Motor neuron (in vitro differentiated cells): ENCODE measurements at regions not wholly inside any gene's neighbourhood (a gene's known extent, or its start where the extent isn't known, plus 50 kb on each side); places are given as distances from the start of the nearest gene placed in this dataset.
"Not testable (repeated sequence)": the region's sequence is repeated elsewhere in the genome, so short reads cannot be mapped to it uniquely, and the experiment has no call there.

Source experiments
- ATAC-seq, 8 experiments: fragments of 200-7000 bp; cut with Tn5 transposase; replicated peaks in 6 of 8; 2 replicates each; pipeline ENCODE4 v1.8.0; 2021; ENCODE audit warnings: mild to moderate bottlenecking in 8 of 8, moderate library complexity in 8 of 8
- H3K27ac ChIP-seq, 2 donors: fragments of 250-450 bp; sonication (Bioruptor Pico); 2 replicates each; pipeline ENCODE4 v1.9.0; 2021; ENCODE audit warnings: antibody characterized with exemption in 2 of 2, mild to moderate bottlenecking in 2 of 2, moderate library complexity in 1 of 2
- H3K4me1 ChIP-seq, 2 donors: fragments of 250-450 bp; sonication (Bioruptor Pico); replicated peaks in 1 of 2; 2 replicates each; pipeline ENCODE4 v1.6.1; 2021; ENCODE audit warnings: antibody characterized with exemption in 2 of 2, mild to moderate bottlenecking in 2 of 2, moderate library complexity in 1 of 2
- H3K4me3 ChIP-seq, 5 donors: fragments of 250-450 bp; sonication (Bioruptor Pico); 2 replicates each; pipeline ENCODE4 v1.9.0; 2021; ENCODE audit warnings: antibody characterized with exemption in 5 of 5, mild to moderate bottlenecking in 5 of 5, moderate library complexity in 4 of 5
- WGBS, 10 experiments: fragments of 450-650 bp; shearing (Covaris generic); methylation state at CpG; one replicate each; pipeline ENCODE4 v1.0.0; 2022; 5-methylcytosine and 5-hydroxymethylcytosine counted together
- in situ Hi-C, 9 experiments: fragments of 400-800 bp; cut with MboI; loops; one replicate each; pipeline ENCODE4 v1.15.0; 2021; ENCODE audit warnings: low sequenced_read_pairs in 9 of 9, low pct_unique_long_range_greater_than_20kb in 2 of 9; ENCODE audit not compliant: unreplicated experiment in 9 of 9

DNA sequence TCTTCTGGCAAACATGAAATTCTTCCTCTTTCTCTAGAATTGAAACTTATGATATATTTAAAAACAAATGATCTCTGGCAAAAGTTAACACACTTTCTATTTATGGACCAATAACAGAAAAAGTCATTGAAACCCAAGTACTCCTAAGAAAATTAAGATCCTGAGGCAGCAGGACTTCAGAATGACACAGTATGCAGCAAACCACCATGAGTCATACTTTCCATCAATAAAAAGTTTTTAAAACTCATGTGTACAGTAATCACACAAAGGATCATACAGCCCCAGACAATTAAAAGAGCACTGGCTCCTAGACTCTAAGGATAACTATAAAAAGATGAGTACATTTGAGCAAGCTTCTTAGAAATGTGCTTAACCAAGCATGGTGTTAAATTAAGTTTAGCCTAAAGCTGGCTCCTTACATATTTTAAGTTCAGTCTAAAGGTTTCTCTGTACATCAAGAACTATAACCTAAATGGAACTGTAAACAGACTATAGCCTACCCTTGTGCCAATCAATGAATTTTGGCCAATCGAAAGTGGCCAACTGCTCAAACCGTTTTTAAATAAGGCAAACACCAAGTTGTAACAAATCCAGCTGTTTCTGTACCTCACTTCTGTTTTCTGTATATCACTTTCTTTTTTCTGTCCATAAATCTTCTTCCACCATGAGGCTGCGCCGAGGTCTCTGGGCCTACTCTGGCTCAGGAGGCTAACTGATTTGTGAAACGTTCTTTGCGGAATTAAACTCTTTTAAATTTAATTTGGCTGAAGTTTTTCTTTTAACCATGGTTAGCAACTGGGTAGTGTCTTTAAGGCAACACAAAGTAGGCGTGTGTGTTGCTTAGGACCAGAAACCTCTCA, 232.1 kb upstream of the PIK3R1 start:
- Histone ChIP-seq H3K27ac (no peak overlapping the region), H3K4me1 (no peaks in the 10 kb centered on the region), H3K4me3 (no peak overlapping the region)
- in situ Hi-C loops: no loop called here
- 65 to 100% (median 92%) methylated on average over 1 to 7 of the region's 7 CpGs; no CpG with 5 or more reads in 1 of the 10 experiments for WGBS, 10 experiments
- peak in 2 of 8 experiments; percentile 76 to 90 for ATAC-seq

DNA sequence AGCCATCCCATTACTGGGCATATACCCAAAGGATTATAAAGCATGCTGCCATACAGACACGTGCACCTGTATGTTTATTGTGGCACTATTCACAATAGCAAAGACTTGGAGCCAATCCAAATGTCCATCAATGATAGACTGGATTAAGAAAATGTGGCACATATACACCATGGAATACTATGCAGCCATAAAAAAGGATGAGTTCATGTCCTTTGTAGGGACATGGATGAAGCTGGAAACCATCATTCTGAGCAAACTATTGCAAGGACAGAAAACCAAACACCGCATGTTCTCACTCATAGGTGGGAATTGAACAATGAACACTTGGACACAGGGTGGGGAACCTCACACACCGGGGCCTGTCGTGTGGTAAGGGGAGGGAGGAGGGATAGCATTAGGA, 233.4 kb upstream of the PIK3R1 start:
- H3K4me1 ChIP-seq, H3K4me3 ChIP-seq, H3K27ac ChIP-seq, in situ Hi-C loops, ATAC-seq: not testable (repeated sequence)
- WGBS, 10 experiments: 86 to 100% methylated on average over 1 to 2 of the region's 4 CpGs; no CpG with 5 or more reads in 8 of the 10 experiments

DNA sequence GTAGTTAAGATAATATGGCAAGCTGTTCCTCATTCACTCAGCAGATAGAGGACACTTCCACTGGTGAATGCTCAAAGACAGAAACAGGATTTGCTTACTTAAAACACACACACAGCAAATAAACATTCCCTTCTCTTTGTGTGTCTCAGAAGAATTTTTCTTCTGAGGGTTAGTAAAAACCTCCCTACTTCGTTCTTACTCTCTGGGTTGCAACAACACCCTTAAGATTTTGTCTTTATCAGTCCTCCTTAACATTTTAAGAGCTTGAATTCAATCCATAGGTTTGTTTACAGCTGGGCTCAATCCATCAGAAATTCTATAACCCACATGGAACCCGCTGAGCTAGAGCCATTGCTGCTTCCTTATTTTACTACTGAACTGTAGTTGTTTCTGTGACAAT, 237.4 kb upstream of the PIK3R1 start:
- WGBS, 10 experiments: 50 to 100% (median 80%) methylated on average over 1 to 2 of the region's 2 CpGs
- Histone ChIP-seq H3K4me1 (no peaks in the 10 kb centered on the region), H3K27ac (no peak overlapping the region), H3K4me3 (no peak overlapping the region)
- no peak for ATAC-seq
- in situ Hi-C loops: no loop called here

DNA sequence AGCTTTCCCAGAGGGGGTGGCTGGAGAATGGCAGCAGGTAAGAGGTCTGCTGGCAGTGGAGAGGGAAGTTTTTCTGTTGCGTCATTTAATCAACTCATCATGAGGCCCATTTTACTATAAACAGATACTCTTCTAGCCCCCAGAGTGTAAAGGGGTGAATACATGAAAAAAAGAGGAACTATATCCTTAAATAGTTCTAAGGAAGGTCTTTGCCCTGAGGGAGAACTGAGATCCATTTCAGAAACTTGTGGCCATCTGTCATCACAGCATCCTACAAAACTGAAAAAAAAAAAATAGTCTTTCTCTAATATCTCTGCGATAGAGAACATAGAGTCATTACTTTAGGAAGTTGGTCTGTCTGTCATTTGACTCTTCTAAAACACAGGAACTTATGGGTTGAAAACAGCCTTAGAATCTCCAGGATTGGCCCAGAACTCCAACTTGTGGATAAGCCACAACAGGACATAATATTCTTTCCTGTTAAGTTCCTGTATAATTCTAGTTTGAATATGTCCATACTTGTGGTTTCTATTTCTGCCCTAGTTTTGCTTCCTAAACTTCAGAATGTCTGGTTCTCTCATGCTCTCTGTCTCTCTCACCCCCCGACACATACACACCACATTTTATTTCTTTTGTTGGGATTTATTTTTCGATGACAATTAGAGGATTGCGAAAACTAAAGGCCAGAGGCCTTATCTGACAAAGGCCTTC, 238.5 kb upstream of the PIK3R1 start:
- peak in 3 of 8 experiments; percentile 29 to 60 (median 60) for ATAC-seq
- H3K4me3 ChIP-seq: no peak overlapping the region
- no peak overlapping the region for H3K27ac ChIP-seq
- no peaks in the 10 kb centered on the region for H3K4me1 ChIP-seq
- WGBS, 10 experiments: 20 to 100% (median 94%) methylated on average over 1 to 5 of the region's 5 CpGs
- in situ Hi-C loops: no loop called here

DNA sequence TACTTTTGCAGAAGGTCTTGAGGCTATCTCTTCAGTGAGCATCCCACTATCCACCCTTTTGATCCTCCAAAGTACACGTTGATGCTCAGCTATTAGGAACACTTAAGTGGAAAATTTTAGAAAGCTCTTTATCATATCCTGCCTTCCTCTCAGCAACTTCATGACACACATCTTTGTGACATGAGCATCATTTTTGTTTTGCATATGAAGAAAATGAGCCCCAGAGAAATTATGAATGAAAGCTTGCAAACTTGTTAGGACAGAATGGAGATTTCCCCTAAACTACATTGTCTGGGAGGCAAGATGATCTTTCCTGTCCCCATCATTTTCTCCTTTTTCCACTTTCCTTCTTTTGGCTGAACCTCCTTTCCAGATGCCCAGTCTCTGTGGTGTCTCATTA, 239.4 kb upstream of the PIK3R1 start:
- in situ Hi-C loops: no loop called here
- ATAC-seq: no peak
- Histone ChIP-seq H3K27ac (no peak overlapping the region), H3K4me1 (no peaks in the 10 kb centered on the region), H3K4me3 (no peak overlapping the region)
- 0 to 100% (median 80%) methylated on average over 1 of the region's 1 CpG; no CpG with 5 or more reads in 4 of the 10 experiments for WGBS, 10 experiments

DNA sequence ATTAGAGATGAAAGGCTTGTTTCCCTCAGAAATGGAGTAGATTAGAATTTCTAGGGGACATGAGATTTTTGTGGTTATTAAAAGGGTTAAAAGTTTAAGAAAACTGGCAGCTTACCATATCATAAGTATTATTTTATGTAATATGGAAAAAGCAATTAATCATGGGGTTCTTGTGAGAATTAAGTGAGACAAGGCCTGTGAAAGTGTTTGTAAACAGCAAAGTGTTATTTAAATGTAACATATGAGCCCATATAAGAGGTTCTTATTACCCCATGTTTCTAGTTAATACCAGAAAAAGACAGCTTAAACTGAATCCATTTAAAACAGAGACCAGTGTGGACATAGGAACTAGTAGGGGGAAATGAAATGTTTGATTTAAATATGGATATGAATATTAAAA, 241.1 kb upstream of the PIK3R1 start:
- no peak overlapping the region for H3K27ac ChIP-seq
- H3K4me3 ChIP-seq: no peak overlapping the region
- no peak for ATAC-seq
- H3K4me1 ChIP-seq: no peaks in the 10 kb centered on the region
- in situ Hi-C loops: no loop called here

DNA sequence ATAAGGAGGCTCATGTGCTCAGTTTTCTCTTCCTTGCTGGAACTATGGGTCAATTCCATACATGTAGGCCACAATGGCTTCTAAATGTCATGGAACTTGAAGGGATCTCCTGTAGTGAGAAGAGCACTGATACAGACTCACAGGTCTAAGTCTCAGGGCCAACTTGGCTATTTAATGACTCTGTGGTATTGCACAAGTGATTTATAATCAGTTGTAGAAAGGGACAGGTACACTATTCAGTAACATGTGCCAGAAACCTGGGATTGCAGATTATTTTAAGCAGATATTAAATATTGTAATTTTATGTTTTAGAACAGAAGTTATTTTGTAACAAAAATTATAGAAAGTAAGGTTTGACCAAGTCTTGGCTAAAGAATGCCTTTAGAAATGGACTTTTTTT, 241.5 kb upstream of the PIK3R1 start:
- H3K27ac ChIP-seq: no peak overlapping the region
- no peak for ATAC-seq
- in situ Hi-C loops: no loop called here
- H3K4me1 ChIP-seq: no peaks in the 10 kb centered on the region
- H3K4me3 ChIP-seq: no peak overlapping the region

DNA sequence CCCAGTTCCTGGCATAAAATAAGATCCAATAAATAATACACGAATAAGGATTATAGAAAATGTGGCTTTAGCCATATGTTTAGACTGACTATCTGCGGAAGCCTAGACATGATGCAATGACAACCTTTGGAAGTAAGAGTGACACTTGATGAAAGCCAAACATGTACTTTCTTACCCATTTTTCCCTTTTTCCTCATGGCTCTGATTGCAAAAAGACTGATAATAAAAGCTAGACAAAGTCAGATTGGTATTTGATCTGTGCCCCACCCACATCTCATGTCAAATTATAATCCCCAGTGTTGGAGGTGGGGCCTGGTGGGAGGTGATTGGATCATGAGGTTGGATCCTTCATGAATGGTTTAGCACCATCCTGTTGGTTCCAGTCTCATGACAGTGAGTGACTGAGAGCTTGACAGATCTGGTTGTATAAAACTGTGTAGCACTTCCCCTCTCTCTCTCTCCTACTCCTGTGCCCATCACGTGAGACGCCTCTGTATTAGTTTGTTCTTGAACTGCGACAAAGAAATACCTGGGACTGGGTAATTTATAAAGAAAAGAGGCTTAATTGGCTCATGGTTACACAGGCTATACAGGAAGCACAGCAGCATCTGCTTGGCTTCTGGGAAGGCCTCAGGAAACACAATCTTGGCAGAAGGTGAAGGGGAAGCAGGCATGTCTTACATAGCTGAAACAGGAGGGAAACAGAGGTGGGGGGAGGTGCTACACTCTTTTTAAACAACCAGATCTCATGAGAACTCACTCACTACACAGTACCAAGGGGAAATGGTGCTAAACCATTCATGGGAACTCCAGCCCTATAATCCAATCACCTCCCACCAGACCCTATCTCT, 243.4 kb upstream of the PIK3R1 start:
- in situ Hi-C loops: no loop called here
- WGBS, 10 experiments: 0 to 95% (median 52%) methylated on average over 1 to 5 of the region's 5 CpGs
- Histone ChIP-seq H3K4me3 (no peak overlapping the region), H3K27ac (no peak overlapping the region), H3K4me1 (no peaks in the 10 kb centered on the region)
- ATAC-seq: no peak

DNA sequence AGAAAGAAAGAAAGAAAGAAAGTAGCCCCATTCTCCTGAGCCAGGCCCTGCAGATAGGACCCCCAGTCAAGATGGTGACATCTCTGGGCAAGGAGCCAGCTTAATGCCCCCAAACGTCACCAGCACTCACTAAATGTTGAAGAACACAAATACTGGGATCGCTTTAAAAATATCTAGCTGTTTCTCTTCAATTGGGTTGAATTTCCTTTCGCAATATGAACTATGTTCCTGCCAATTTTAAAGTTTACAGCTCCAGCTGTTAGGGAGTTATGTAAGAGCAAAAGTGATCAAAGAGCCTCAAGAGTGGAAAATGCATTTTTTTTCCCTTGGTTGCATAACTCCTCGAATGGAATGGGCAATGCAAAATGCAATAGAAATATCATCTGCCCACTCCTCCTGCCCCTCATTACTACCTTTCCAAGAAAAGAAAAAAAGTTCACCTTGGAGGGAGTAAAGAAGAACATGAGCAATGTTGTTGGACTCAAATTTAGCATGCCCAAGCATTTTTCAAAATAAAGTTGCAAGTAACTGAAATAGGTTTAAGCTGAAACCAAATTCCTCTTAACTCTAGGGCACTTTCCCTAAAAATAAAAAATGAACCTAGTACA, 244.2 kb upstream of the PIK3R1 start:
- peak in 2 of 8 experiments; percentile 40 to 56 for ATAC-seq
- in situ Hi-C loops: no loop called here
- Histone ChIP-seq H3K4me3 (no peak overlapping the region), H3K4me1 (no peaks in the 10 kb centered on the region), H3K27ac (no peak overlapping the region)
- WGBS, 10 experiments: 21 to 97% (median 74%) methylated on average over 1 to 4 of the region's 4 CpGs; no CpG with 5 or more reads in 1 of the 10 experiments

DNA sequence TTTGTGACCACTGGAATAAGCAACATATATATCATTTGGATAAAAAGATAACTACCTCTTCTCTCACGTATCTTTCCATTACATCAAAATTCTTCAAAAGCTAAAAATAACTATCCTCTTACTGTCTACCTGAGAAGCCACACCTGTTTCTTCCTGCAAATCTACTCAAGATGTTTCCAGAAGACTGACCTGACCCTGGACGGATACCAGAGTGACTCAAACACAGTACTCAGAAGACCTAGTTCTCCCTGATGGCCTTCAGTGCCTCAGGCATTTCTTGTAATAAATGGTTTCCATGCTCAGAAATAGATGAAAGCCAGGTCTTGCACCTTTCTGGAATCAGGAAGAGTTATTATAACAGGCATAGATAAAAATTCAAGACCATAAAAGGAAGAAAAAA, 245.9 kb upstream of the PIK3R1 start:
- Histone ChIP-seq H3K27ac (no peak overlapping the region), H3K4me3 (no peak overlapping the region), H3K4me1 (no peaks in the 10 kb centered on the region)
- ATAC-seq: no peak
- WGBS, 10 experiments: 82 to 100% (median 93%) methylated on average over 2 of the region's 2 CpGs; no CpG with 5 or more reads in 1 of the 10 experiments
- in situ Hi-C loops: no loop called here

DNA sequence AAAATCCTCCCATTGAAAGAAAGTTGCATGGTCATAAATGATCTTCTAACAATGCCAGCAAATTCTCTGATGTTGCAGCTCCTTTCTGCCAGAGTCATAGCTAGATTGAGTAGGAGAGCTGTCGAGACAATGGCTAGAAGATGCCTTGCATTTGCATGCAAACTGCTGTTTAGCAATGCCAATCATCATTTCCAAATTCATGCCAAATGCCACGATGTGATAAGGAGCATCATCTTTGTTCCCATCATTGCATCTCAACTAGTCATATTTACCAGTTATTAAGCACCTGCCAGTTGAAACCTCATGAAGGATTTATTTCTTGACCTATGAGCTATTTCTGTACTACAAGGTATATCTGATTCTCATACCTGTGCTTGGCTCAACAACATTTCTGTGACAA, 246.4 kb upstream of the PIK3R1 start:
- in situ Hi-C loops: no loop called here
- H3K4me3 ChIP-seq: no peak overlapping the region
- no peak for ATAC-seq
- H3K4me1 ChIP-seq: no peaks in the 10 kb centered on the region
- 18 to 88% (median 39%) methylated on average over 1 to 2 of the region's 2 CpGs; no CpG with 5 or more reads in 1 of the 10 experiments for WGBS, 10 experiments
- no peak overlapping the region for H3K27ac ChIP-seq

DNA sequence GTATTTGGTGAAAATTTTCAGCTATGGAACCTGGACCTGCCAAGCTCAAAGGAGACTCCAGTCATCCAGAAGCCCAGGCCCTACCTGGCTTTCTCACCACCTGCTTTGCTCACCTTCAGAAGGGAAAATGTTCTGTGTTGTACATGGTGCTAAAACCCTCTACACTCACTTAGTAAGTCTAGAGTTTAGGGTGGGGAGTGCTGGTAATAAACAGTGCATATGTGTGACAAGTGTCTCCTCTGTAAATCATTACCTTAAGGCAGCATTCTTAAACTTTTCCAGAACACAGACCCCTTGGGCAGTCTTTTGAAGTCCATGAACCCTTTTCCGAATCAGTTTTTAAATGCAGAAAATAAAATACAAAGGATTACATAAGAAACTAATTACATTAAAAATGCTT, 248.8 kb upstream of the PIK3R1 start:
- in situ Hi-C loops: no loop called here

DNA sequence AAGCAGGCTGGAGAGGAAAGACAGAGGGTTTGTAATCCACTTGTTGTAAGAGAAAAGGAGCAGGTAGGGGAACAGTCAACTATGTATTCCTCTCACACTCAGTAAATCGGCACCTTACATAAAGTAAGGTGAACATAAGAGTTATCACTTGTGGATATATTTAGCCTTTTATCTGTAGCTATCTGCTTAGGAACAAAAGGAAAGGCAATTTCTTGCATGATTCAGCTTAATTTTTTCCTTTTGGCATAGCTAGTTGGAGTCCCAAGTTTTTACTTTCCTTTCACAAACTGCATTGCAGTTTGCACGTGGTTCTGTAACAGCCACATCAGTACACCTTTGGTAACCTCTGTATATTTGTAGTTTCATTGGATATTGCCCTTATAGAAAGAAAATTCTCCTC, 250.9 kb upstream of the PIK3R1 start:
- 50 to 93% (median 71%) methylated on average over 1 to 2 of the region's 2 CpGs; no CpG with 5 or more reads in 3 of the 10 experiments for WGBS, 10 experiments
- no peaks in the 10 kb centered on the region for H3K4me1 ChIP-seq
- H3K27ac ChIP-seq: no peak overlapping the region
- in situ Hi-C loops: no loop called here
- no peak overlapping the region for H3K4me3 ChIP-seq
- ATAC-seq: no peak

More for the DNA sequence above, 248.8 kb upstream of the PIK3R1 start:
- Histone ChIP-seq H3K27ac (no peak overlapping the region), H3K4me3 (no peak overlapping the region), H3K4me1 (no peaks in the 10 kb centered on the region)
- WGBS, 10 experiments: 83 to 100% (median 95%) methylated on average over 1 of the region's 1 CpG; no CpG with 5 or more reads in 4 of the 10 experiments
- ATAC-seq: no peak
